GM23338 (cell line): ENCODE measurements at regions not wholly inside any gene's neighbourhood (a gene's known extent, or its start where the extent isn't known, plus 50 kb on each side); places are given as distances from the start of the nearest gene placed in this dataset.

Experiments used
- ATAC-seq: fragments of 200-7000 bp; cut with Tn5 transposase; 3 replicates; pipeline ENCODE4 v1.9.1; 2020
- DNase-seq: peaks from one replicate; pipeline ENCODE4 v3.0.0-alpha.2; 2015; ENCODE audit warnings: low spot score
- H2AFZ ChIP-seq: fragments of 200-600 bp; sonication (generic); 2 replicates; pipeline ENCODE4 v1.8.0; 2016; ENCODE audit warnings: antibody characterized with exemption, mild to moderate bottlenecking, moderate library complexity
- H3F3A ChIP-seq: fragments of 200-600 bp; sonication (generic); replicated peaks from 2 replicates; pipeline ENCODE4 v1.8.0; 2017; ENCODE audit warnings: antibody characterized with exemption, mixed run types, low read depth
- H3K27ac ChIP-seq: fragments of 200-600 bp; sonication (generic); 2 replicates; pipeline ENCODE4 v1.6.1; 2016; ENCODE audit warnings: low read depth
- H3K27me3 ChIP-seq: fragments of 200-600 bp; sonication (generic); 2 replicates; pipeline ENCODE4 v1.8.0; 2016; ENCODE audit warnings: mild to moderate bottlenecking, mixed run types, moderate library complexity; ENCODE audit not compliant: insufficient read depth
- H3K36me3 ChIP-seq: fragments of 200-600 bp; sonication (generic); 2 replicates; pipeline ENCODE4 v1.8.0; 2016; ENCODE audit warnings: mild to moderate bottlenecking; ENCODE audit not compliant: insufficient read depth
- H3K4me1 ChIP-seq: fragments of 200-600 bp; sonication (generic); 2 replicates; pipeline ENCODE4 v1.8.0; 2016; ENCODE audit warnings: mild to moderate bottlenecking, moderate library complexity; ENCODE audit not compliant: insufficient read depth
- H3K4me2 ChIP-seq: fragments of 200-600 bp; sonication (generic); 2 replicates; pipeline ENCODE4 v1.7.1; 2017; ENCODE audit warnings: mixed run types
- H3K4me3 ChIP-seq: fragments of 200-600 bp; sonication (generic); 2 replicates; pipeline ENCODE4 v1.6.1; 2016; ENCODE audit warnings: mixed run types
- H3K79me2 ChIP-seq: fragments of 200-600 bp; sonication (generic); replicated peaks from 2 replicates; pipeline ENCODE4 v1.8.0; 2017; ENCODE audit warnings: mild to moderate bottlenecking; ENCODE audit not compliant: insufficient read depth
- H3K9me2 ChIP-seq: fragments of 200-600 bp; sonication (generic); 2 replicates; pipeline ENCODE4 v1.8.0; 2017; ENCODE audit not compliant: insufficient read depth
- H4K20me1 ChIP-seq: fragments of 200-600 bp; sonication (generic); replicated peaks from 2 replicates; pipeline ENCODE4 v1.8.0; 2017; ENCODE audit warnings: mild to moderate bottlenecking; ENCODE audit not compliant: insufficient read depth
- H3K27ac Mint-ChIP-seq: 2 replicates; pipeline ENCODE4 v1.8.0; 2020; ENCODE audit warnings: inconsistent platforms, mild to moderate bottlenecking, moderate library complexity, mixed read lengths
- H3K27me3 Mint-ChIP-seq: 3 replicates; pipeline ENCODE4 v1.8.0; 2022; ENCODE audit warnings: low read depth, mild to moderate bottlenecking, moderate library complexity, mixed read lengths, inconsistent platforms; ENCODE audit not compliant: insufficient read depth, poor library complexity
- H3K36me3 Mint-ChIP-seq: 3 replicates; pipeline ENCODE4 v1.8.0; 2021; ENCODE audit warnings: low read depth, mild to moderate bottlenecking, inconsistent platforms, moderate library complexity, mixed read lengths
- H3K4me1 Mint-ChIP-seq: 3 replicates; pipeline ENCODE4 v1.8.0; 2020; ENCODE audit warnings: mild to moderate bottlenecking, inconsistent platforms, mixed read lengths
- H3K4me3 Mint-ChIP-seq: 3 replicates; pipeline ENCODE4 v1.8.0; 2021; ENCODE audit warnings: moderate library complexity, mild to moderate bottlenecking, inconsistent platforms, mixed read lengths
- H3K9me3 Mint-ChIP-seq: 3 replicates; pipeline ENCODE4 v1.8.0; 2020; ENCODE audit warnings: moderate library complexity, mild to moderate bottlenecking, inconsistent platforms, mixed read lengths
- CREB1 ChIP-seq: fragments of 250-450 bp; sonication (Bioruptor Pico); IDR thresholded peaks from 2 replicates; pipeline ENCODE4 v1.5.0; 2020; ENCODE audit warnings: low read depth, mild to moderate bottlenecking, moderate library complexity
- CTCF ChIP-seq, 2 experiments: fragments of 200-600 bp in 1 of 2; sonication (generic) in 1 of 2; conservative IDR thresholded peaks; 2 replicates each; pipeline versions ENCODE4 v1.5.1 to v1.6.1; 2016 to 2017; ENCODE audit warnings: antibody characterized with exemption in 2 of 2, low read depth in 2 of 2, mild to moderate bottlenecking in 2 of 2, moderate library complexity in 1 of 2
- ETS1 ChIP-seq: IDR thresholded peaks from 2 replicates; pipeline ENCODE4 v1.6.1; 2016; ENCODE audit warnings: antibody characterized with exemption
- EZH2 ChIP-seq: fragments of 200-600 bp; sonication (generic); IDR thresholded peaks from one replicate; pipeline ENCODE4 v1.8.0; 2017; ENCODE audit warnings: antibody characterized with exemption, mild to moderate bottlenecking, low read depth; ENCODE audit not compliant: unreplicated experiment
- EZH2phosphoT487 ChIP-seq: fragments of 200-600 bp; sonication (generic); IDR thresholded peaks from one replicate; pipeline ENCODE4 v1.8.1; 2018; ENCODE audit warnings: antibody characterized with exemption; ENCODE audit not compliant: unreplicated experiment
- JUNB ChIP-seq: IDR thresholded peaks from one replicate; pipeline ENCODE4 v1.6.1; 2016; ENCODE audit warnings: antibody characterized with exemption; ENCODE audit not compliant: unreplicated experiment
- NANOG ChIP-seq: IDR thresholded peaks from 2 replicates; pipeline ENCODE4 v1.6.1; 2016; ENCODE audit warnings: antibody characterized with exemption, borderline replicate concordance
- POLR2AphosphoS5 ChIP-seq: IDR thresholded peaks from 2 replicates; pipeline ENCODE4 v1.6.1; 2016; ENCODE audit warnings: antibody characterized with exemption, low read depth
- REST ChIP-seq: IDR thresholded peaks from one replicate; pipeline ENCODE4 v1.6.1; 2018; ENCODE audit warnings: antibody characterized with exemption; ENCODE audit not compliant: unreplicated experiment
- STAT1 ChIP-seq: IDR thresholded peaks from one replicate; pipeline ENCODE4 v1.6.1; 2016; ENCODE audit warnings: antibody characterized with exemption; ENCODE audit not compliant: unreplicated experiment
- ZNF114 ChIP-seq: fragments of 250-450 bp; sonication (Bioruptor Pico); IDR thresholded peaks from 2 replicates; pipeline ENCODE4 v1.5.0; 2020; ENCODE audit warnings: mild to moderate bottlenecking, moderate library complexity
- ZNF331 ChIP-seq: fragments of 250-450 bp; sonication (Bioruptor Pico); IDR thresholded peaks from 2 replicates; pipeline ENCODE4 v1.5.0; 2020; ENCODE audit warnings: low read depth, mild to moderate bottlenecking, moderate library complexity
- ZNF462 ChIP-seq: fragments of 250-450 bp; sonication (Bioruptor Pico); IDR thresholded peaks from 2 replicates; pipeline ENCODE4 v1.5.0; 2020; ENCODE audit warnings: mild to moderate bottlenecking, moderate library complexity

- no peaks in the 10 kb centered on the region for H3F3A ChIP-seq
- H3K4me3 ChIP-seq = no peak overlapping the region
- Mint-ChIP-seq H3K9me3 (peaks cover 6% of the 10 kb centered on the region; the same call in 2 of the 3 replicates), H3K36me3 (no peaks in the 10 kb centered on the region; the same call in 2 of the 3 replicates), H3K4me1 (no peaks in the 10 kb centered on the region), H3K4me3 (no peak overlapping the region), H3K27ac (no peak overlapping the region), H3K27me3 (peaks cover 2% of the 10 kb centered on the region)
- no peak overlapping the region for H3K27ac ChIP-seq
- TF ChIP-seq ZNF462 (CRISPR knock-in tag) (no peak), CTCF (conservative IDR thresholded peaks at IDR 0.05; ENCODE audit: low read depth in 2 of 2) (no peak), NANOG (no peak), REST (no peak), EZH2 (no peak), STAT1 (no peak), ETS1 (no peak), ZNF331 (no peak), POLR2AphosphoS5 (no peak), JUNB (no peak), ZNF114 (CRISPR knock-in tag) (no peak), CREB1 (CRISPR knock-in tag) (no peak), EZH2phosphoT487 (no peak)
- H3K36me3 ChIP-seq = no peaks in the 10 kb centered on the region
- no peak overlapping the region for H2AFZ ChIP-seq
- ATAC-seq (no peak), DNase-seq (no peak)
- H3K27me3 ChIP-seq = no peaks in the 10 kb centered on the region
- no peaks in the 10 kb centered on the region for H3K4me1 ChIP-seq
- H4K20me1 ChIP-seq = no peaks in the 10 kb centered on the region
- no peaks in the 10 kb centered on the region for H3K79me2 ChIP-seq
- H3K4me2 ChIP-seq = no peak overlapping the region
- H3K9me2 ChIP-seq = peaks cover 7% of the 10 kb centered on the region; the same call in 1 of the 2 replicates
Measured at GRCh38 chr9:106649664-106650063, 213.3 kb upstream of the ZNF462 start.
